Activated T-cell treated with anti-CD3 and anti-CD28 coated beads, Interleukin-2, amount 50 U/mL, for 4 hours (primary cell): ENCODE measurements at regions not wholly inside any gene's neighbourhood (a gene's known extent, or its start where the extent isn't known, plus 50 kb on each side); places are given as distances from the start of the nearest gene placed in this dataset.
A peak's percentile ranks its signal among the peaks of the same experiment; 100 is the strongest.

ENCODE experiments used
- ATAC-seq, 2 donors: fragments of 200-7000 bp; cut with Tn5 transposase; one replicate each; pipeline ENCODE4 v1.10.0; 2021
- DNase-seq: peaks from one replicate; pipeline ENCODE4 v3.0.0-alpha.2; 2020
- H3K27me3 Mint-ChIP-seq: one replicate; pipeline ENCODE4 v1.8.0; 2021; ENCODE audit warnings: low read depth, mixed read lengths
- H3K36me3 Mint-ChIP-seq: one replicate; pipeline ENCODE4 v1.8.0; 2022; ENCODE audit warnings: mixed read lengths; ENCODE audit not compliant: insufficient read depth
- H3K4me1 Mint-ChIP-seq: one replicate; pipeline ENCODE4 v1.8.0; 2021; ENCODE audit warnings: low read depth, mixed read lengths
- H3K4me3 Mint-ChIP-seq: one replicate; pipeline ENCODE4 v1.8.0; 2021; ENCODE audit warnings: mild to moderate bottlenecking, moderate library complexity, mixed read lengths
- H3K9me3 Mint-ChIP-seq: one replicate; pipeline ENCODE4 v1.8.0; 2021; ENCODE audit warnings: mixed read lengths

GRCh38 chr3:29144807-29145206 lies 136.1 kb upstream of the RBMS3 start:
- ATAC-seq (no peak), DNase-seq (no peak)
- Mint-ChIP-seq H3K4me1 (no peaks in the 10 kb centered on the region), H3K4me3 (no peak overlapping the region), H3K27me3 (no peaks in the 10 kb centered on the region), H3K9me3 (no peaks in the 10 kb centered on the region), H3K36me3 (no peaks in the 10 kb centered on the region)

GRCh38 chr3:29145360-29145759 lies 135.5 kb upstream of the RBMS3 start:
- H3K36me3 Mint-ChIP-seq: no peaks in the 10 kb centered on the region
- H3K27me3 Mint-ChIP-seq: no peaks in the 10 kb centered on the region
- H3K4me3 Mint-ChIP-seq: no peak overlapping the region
- no peak for DNase-seq
- no peaks in the 10 kb centered on the region for H3K4me1 Mint-ChIP-seq
- ATAC-seq: no peak
- H3K9me3 Mint-ChIP-seq: no peaks in the 10 kb centered on the region

- DNase-seq (no peak), ATAC-seq (no peak)
- H3K4me3 Mint-ChIP-seq: no peak overlapping the region
- H3K9me3 Mint-ChIP-seq: peaks cover 5% of the 10 kb centered on the region
- peaks cover 2% of the 10 kb centered on the region for H3K4me1 Mint-ChIP-seq
- no peaks in the 10 kb centered on the region for H3K27me3 Mint-ChIP-seq
- no peaks in the 10 kb centered on the region for H3K36me3 Mint-ChIP-seq
These were observed 128.5 kb upstream of the RBMS3 start for GRCh38 chr3:29152379-29152778.

- DNase-seq (no peak), ATAC-seq (peak; percentile 46 to 51)
- no peak overlapping the region for H3K4me3 Mint-ChIP-seq
- H3K36me3 Mint-ChIP-seq: no peaks in the 10 kb centered on the region
- H3K27me3 Mint-ChIP-seq: no peaks in the 10 kb centered on the region
- H3K9me3 Mint-ChIP-seq: peaks cover 5% of the 10 kb centered on the region
- peaks cover 2% of the 10 kb centered on the region for H3K4me1 Mint-ChIP-seq
These were observed 127.1 kb upstream of the RBMS3 start for GRCh38 chr3:29153811-29154210.

- Mint-ChIP-seq H3K27me3 (no peaks in the 10 kb centered on the region), H3K4me1 (peaks cover 2% of the 10 kb centered on the region), H3K9me3 (peaks cover 8% of the 10 kb centered on the region), H3K4me3 (no peak overlapping the region), H3K36me3 (no peaks in the 10 kb centered on the region)
- ATAC-seq (no peak), DNase-seq (no peak)
These were observed 124.7 kb upstream of the RBMS3 start for GRCh38 chr3:29156086-29156715.

- H3K36me3 Mint-ChIP-seq: no peaks in the 10 kb centered on the region
- peaks cover 10% of the 10 kb centered on the region for H3K9me3 Mint-ChIP-seq
- H3K4me3 Mint-ChIP-seq: no peak overlapping the region
- H3K4me1 Mint-ChIP-seq: peaks cover 1% of the 10 kb centered on the region
- DNase-seq (no peak), ATAC-seq (no peak)
- H3K27me3 Mint-ChIP-seq: no peaks in the 10 kb centered on the region
These were observed 116.0 kb upstream of the RBMS3 start for GRCh38 chr3:29164825-29165224.

GRCh38 chr3:29167180-29167579 lies 113.7 kb upstream of the RBMS3 start:
- DNase-seq: no peak
- no peak for ATAC-seq
- Mint-ChIP-seq H3K4me1 (peaks cover 12% of the 10 kb centered on the region), H3K27me3 (no peaks in the 10 kb centered on the region), H3K9me3 (no peaks in the 10 kb centered on the region), H3K36me3 (no peaks in the 10 kb centered on the region), H3K4me3 (no peak overlapping the region)

- no peak for ATAC-seq
- Mint-ChIP-seq H3K4me1 (peaks cover 13% of the 10 kb centered on the region), H3K27me3 (no peaks in the 10 kb centered on the region), H3K36me3 (no peaks in the 10 kb centered on the region), H3K4me3 (no peak overlapping the region), H3K9me3 (no peaks in the 10 kb centered on the region)
- DNase-seq: no peak
These were observed 112.8 kb upstream of the RBMS3 start for GRCh38 chr3:29168081-29168480.

- Mint-ChIP-seq H3K36me3 (no peaks in the 10 kb centered on the region), H3K4me1 (peaks cover 13% of the 10 kb centered on the region), H3K27me3 (no peaks in the 10 kb centered on the region), H3K4me3 (no peak overlapping the region), H3K9me3 (no peaks in the 10 kb centered on the region)
- ATAC-seq (no peak), DNase-seq (no peak)
These were observed 112.2 kb upstream of the RBMS3 start for GRCh38 chr3:29168696-29169095.

GRCh38 chr3:29169451-29169850 lies 111.4 kb upstream of the RBMS3 start:
- Mint-ChIP-seq H3K4me1 (peaks cover 13% of the 10 kb centered on the region), H3K4me3 (no peak overlapping the region), H3K9me3 (no peaks in the 10 kb centered on the region), H3K36me3 (no peaks in the 10 kb centered on the region), H3K27me3 (no peaks in the 10 kb centered on the region)
- no peak for ATAC-seq
- no peak for DNase-seq

- no peaks in the 10 kb centered on the region for H3K9me3 Mint-ChIP-seq
- H3K27me3 Mint-ChIP-seq: no peaks in the 10 kb centered on the region
- peaks cover 13% of the 10 kb centered on the region for H3K4me1 Mint-ChIP-seq
- DNase-seq (no peak), ATAC-seq (no peak)
- no peaks in the 10 kb centered on the region for H3K36me3 Mint-ChIP-seq
- no peak overlapping the region for H3K4me3 Mint-ChIP-seq
These were observed 109.6 kb upstream of the RBMS3 start for GRCh38 chr3:29171043-29171990.

- H3K9me3 Mint-ChIP-seq: peaks cover 3% of the 10 kb centered on the region
- ATAC-seq: no peak
These were observed 104.4 kb upstream of the RBMS3 start for GRCh38 chr3:29176501-29176900.

GRCh38 chr3:29178809-29179793 lies 101.8 kb upstream of the RBMS3 start:
- Mint-ChIP-seq H3K4me3 (no peak overlapping the region), H3K4me1 (peaks cover 2% of the 10 kb centered on the region), H3K9me3 (peaks cover 3% of the 10 kb centered on the region), H3K27me3 (no peaks in the 10 kb centered on the region), H3K36me3 (no peaks in the 10 kb centered on the region)
- no peak for DNase-seq
- ATAC-seq: no peak

More at GRCh38 chr3:29176501-29176900, 104.4 kb upstream of the RBMS3 start:
- Mint-ChIP-seq H3K4me1 (peaks cover 8% of the 10 kb centered on the region), H3K4me3 (no peak overlapping the region), H3K36me3 (no peaks in the 10 kb centered on the region), H3K27me3 (no peaks in the 10 kb centered on the region)
- DNase-seq: no peak

GRCh38 chr3:29181149-29181780 lies 99.6 kb upstream of the RBMS3 start:
- no peaks in the 10 kb centered on the region for H3K36me3 Mint-ChIP-seq
- peaks cover 7% of the 10 kb centered on the region for H3K4me1 Mint-ChIP-seq
- H3K4me3 Mint-ChIP-seq: no peak overlapping the region
- DNase-seq (no peak), ATAC-seq (no peak)
- peaks cover 3% of the 10 kb centered on the region for H3K9me3 Mint-ChIP-seq
- H3K27me3 Mint-ChIP-seq: no peaks in the 10 kb centered on the region
